GM12891 (cell line): ENCODE measurements at regions not wholly inside any gene's neighbourhood (a gene's known extent, or its start where the extent isn't known, plus 50 kb on each side); places are given as distances from the start of the nearest gene placed in this dataset.

Experiments used
- POLR2A ChIP-seq: IDR thresholded peaks from 2 replicates; pipeline ENCODE4 v1.6.1; 2011; ENCODE audit warnings: low read depth, low read length, control low read depth
- SPI1 ChIP-seq: IDR thresholded peaks from 2 replicates; pipeline ENCODE4 v1.6.1; 2011; ENCODE audit warnings: low read depth, low read length, control low read depth
- TAF1 ChIP-seq: IDR thresholded peaks from 2 replicates; pipeline ENCODE4 v1.6.1; 2011; ENCODE audit warnings: low read depth, low read length, control low read depth

DNA sequence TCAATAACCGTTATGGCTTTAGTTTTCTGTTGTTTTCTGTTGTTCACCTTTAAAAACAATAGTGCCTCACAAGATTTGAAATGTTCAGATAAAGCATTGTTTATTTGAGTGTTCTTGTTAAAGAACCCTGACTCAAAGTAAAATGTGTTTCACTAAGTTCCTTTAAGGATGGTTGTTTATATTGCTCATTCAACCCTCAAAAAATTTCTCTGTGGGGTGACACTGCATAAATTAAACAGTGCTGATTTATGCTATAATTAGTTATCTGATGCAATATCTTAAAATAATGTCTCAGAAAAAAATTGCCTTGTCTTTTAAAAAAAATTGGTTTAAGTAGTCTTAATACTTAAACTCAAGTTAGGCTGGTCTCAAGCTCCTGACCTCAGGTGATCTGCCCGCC, 775.1 kb downstream of the FLRT2 start:
- TF ChIP-seq SPI1: no peak
- TF ChIP-seq TAF1: no peak
- no peak for TF ChIP-seq POLR2A
